Endothelial cell of umbilical vein (primary cell): ENCODE measurements at regions not wholly inside any gene's neighbourhood (a gene's known extent, or its start where the extent isn't known, plus 50 kb on each side); places are given as distances from the start of the nearest gene placed in this dataset.

ENCODE experiments used
- BruUV-seq: library from RNA; stranded (reverse); fragments of 400-500 nt; replicated peaks from 2 replicates; lab custom pipeline; 2021; lab: Mats Ljungman, UMichigan
- CTCF ChIA-PET: fragments of 300-600, 350-600 bp; sonication (Branson Sonifier 250); formaldehyde crosslinking; loops from one replicate; lab custom pipeline; 2021; ENCODE audit warnings: antibody characterized with exemption, inconsistent platforms; lab: Charles Lee
- POLR2A ChIA-PET: fragments of 300-600, 350-600 bp; sonication (Branson Sonifier 250); formaldehyde crosslinking; loops from one replicate; lab custom pipeline; 2021; ENCODE audit warnings: antibody characterized with exemption, inconsistent platforms; lab: Charles Lee
- DNase-seq: peaks from one replicate; pipeline ENCODE4 v3.0.0-alpha.2; 2011; ENCODE audit warnings: low read depth, low spot score
- FAIRE-seq: peaks from 2 replicates; lab custom pipeline; 2011; peaks lifted over from hg19 to GRCh38; lab: Jason Lieb, UNC
- H2AFZ ChIP-seq: 2 replicates; pipeline ENCODE4 v1.6.0; 2012; ENCODE audit warnings: low read depth, low read length, control low read depth, inconsistent platforms
- H3K27ac ChIP-seq: 2 replicates; pipeline ENCODE4 v1.5.1; 2011; ENCODE audit warnings: low read depth, mild to moderate bottlenecking, control low read depth, low read length, moderate library complexity; ENCODE audit not compliant: insufficient read depth
- H3K27me3 ChIP-seq, 2 experiments: 2 replicates each; pipeline versions ENCODE4 v1.6.0 to v1.6.1; 2011; ENCODE audit warnings: low read length in 2 of 2, mixed read lengths in 1 of 2; ENCODE audit not compliant: control insufficient read depth in 2 of 2, insufficient read depth in 2 of 2
- H3K36me3 ChIP-seq, 2 experiments: 2 replicates in 1 of 2; 3 replicates in 1 of 2; pipeline ENCODE4 v1.5.1; 2011; ENCODE audit warnings: low read length in 2 of 2, mild to moderate bottlenecking in 1 of 2, moderate library complexity in 1 of 2; ENCODE audit not compliant: control insufficient read depth in 2 of 2, insufficient read depth in 2 of 2; ENCODE audit errors: extremely low read depth in 1 of 2
- H3K4me1 ChIP-seq: 3 replicates; pipeline ENCODE4 v1.5.1; 2011; ENCODE audit warnings: mild to moderate bottlenecking, low read length; ENCODE audit not compliant: control insufficient read depth, insufficient read depth; ENCODE audit errors: extremely low read depth
- H3K4me2 ChIP-seq: 2 replicates; pipeline ENCODE4 v1.6.1; 2011; ENCODE audit warnings: low read length, control low read depth, mixed read lengths; ENCODE audit not compliant: insufficient read depth
- H3K4me3 ChIP-seq, 3 experiments: fragments of 200-600 bp in 1 of 3; sonication (generic), shearing (Covaris generic) in 1 of 3; replicated peaks in 1 of 3; 2 replicates each; pipeline ENCODE4 v1.5.1; 2011 to 2016; ENCODE audit warnings: control low read depth in 3 of 3, low read length in 3 of 3, mild to moderate bottlenecking in 2 of 3, inconsistent platforms in 1 of 3, low read depth in 1 of 3, moderate library complexity in 1 of 3; ENCODE audit not compliant: insufficient read depth in 1 of 3
- H3K79me2 ChIP-seq: 2 replicates; pipeline ENCODE4 v1.6.0; 2012; ENCODE audit warnings: low read length, inconsistent platforms; ENCODE audit not compliant: control insufficient read depth, insufficient read depth
- H3K9ac ChIP-seq: replicated peaks from 2 replicates; pipeline ENCODE3; 2011; ENCODE audit warnings: low read length, control low read depth; ENCODE audit not compliant: insufficient read depth; ENCODE audit errors: extremely low read depth
- H3K9me1 ChIP-seq: replicated peaks from 3 replicates; pipeline ENCODE4 v1.6.0; 2011; ENCODE audit warnings: mild to moderate bottlenecking, low read length; ENCODE audit not compliant: control insufficient read depth, insufficient read depth; ENCODE audit errors: extremely low read depth
- H3K9me3 ChIP-seq: replicated peaks from 2 replicates; pipeline ENCODE4 v1.5.1; 2012; ENCODE audit warnings: low read length, inconsistent platforms; ENCODE audit not compliant: control insufficient read depth, insufficient read depth
- H4K20me1 ChIP-seq: replicated peaks from 2 replicates; pipeline ENCODE3; 2011; ENCODE audit warnings: mild to moderate bottlenecking, low read length; ENCODE audit not compliant: control insufficient read depth, insufficient read depth; ENCODE audit errors: extremely low read depth
- EZH2 ChIP-seq: IDR thresholded peaks from 2 replicates; pipeline ENCODE4 v1.6.1; 2012; ENCODE audit warnings: borderline replicate concordance, low read depth, mild to moderate bottlenecking, moderate library complexity, low read length, inconsistent platforms; ENCODE audit not compliant: severe bottlenecking
- FOS ChIP-seq: IDR thresholded peaks from 2 replicates; pipeline ENCODE4 v1.6.1; 2011; ENCODE audit warnings: mild to moderate bottlenecking, low read length, moderate library complexity, borderline replicate concordance; ENCODE audit not compliant: insufficient read depth
- GATA2 ChIP-seq: IDR thresholded peaks from 2 replicates; pipeline ENCODE4 v1.7.0; 2011; ENCODE audit warnings: low read depth, mild to moderate bottlenecking, moderate library complexity, mixed read lengths, low read length; ENCODE audit not compliant: insufficient read length, insufficient read depth
- JUN ChIP-seq: IDR thresholded peaks from 2 replicates; pipeline ENCODE4 v1.6.1; 2011; ENCODE audit warnings: borderline replicate concordance, low read depth; ENCODE audit not compliant: insufficient read length, insufficient read depth
- MYC ChIP-seq: IDR thresholded peaks from one replicate; pipeline ENCODE4 v1.6.1; 2011; ENCODE audit warnings: mild to moderate bottlenecking, low read depth, low read length
- POLR2A ChIP-seq: IDR thresholded peaks from 2 replicates; pipeline ENCODE4 v1.6.1; 2012; ENCODE audit warnings: low read depth, mild to moderate bottlenecking, control low read depth, low read length
- POLR2AphosphoS5 ChIP-seq: IDR thresholded peaks from 2 replicates; pipeline ENCODE4 v1.6.1; 2012; ENCODE audit warnings: low read depth, mild to moderate bottlenecking, control low read depth, low read length, moderate library complexity; ENCODE audit not compliant: insufficient read depth
- dilution Hi-C: fragments of 300-500 bp; cut with MboI; formaldehyde crosslinking; loops from one replicate; pipeline ENCODE4 v1.15.0; 2019; ENCODE audit warnings: low sequenced_read_pairs; ENCODE audit not compliant: extremely low pct_ligation_motif_present
- intact Hi-C: fragments of 100-400 bp; cut with micrococcal nuclease; formaldehyde crosslinking; loops from one replicate; pipeline ENCODE4 v1.10.0; 2022
- TF ChIP-seq, protein P1 (sequence below): IDR thresholded peaks from 2 replicates; pipeline ENCODE4 v1.6.1; 2011; ENCODE audit not compliant: insufficient read depth, insufficient read length
- TF ChIP-seq, protein P2 (sequence below), 2 donors: IDR thresholded peaks; 1 replicate in 1 of 2; 2 replicates in 1 of 2; pipeline ENCODE4 v1.5.1; 2011; ENCODE audit warnings: low read length in 2 of 2, mild to moderate bottlenecking in 2 of 2, moderate library complexity in 2 of 2, control low read depth in 1 of 2, inconsistent platforms in 1 of 2, low read depth in 1 of 2; ENCODE audit not compliant: insufficient read depth in 1 of 2; ENCODE audit errors: extremely low read depth in 1 of 2

DNA sequence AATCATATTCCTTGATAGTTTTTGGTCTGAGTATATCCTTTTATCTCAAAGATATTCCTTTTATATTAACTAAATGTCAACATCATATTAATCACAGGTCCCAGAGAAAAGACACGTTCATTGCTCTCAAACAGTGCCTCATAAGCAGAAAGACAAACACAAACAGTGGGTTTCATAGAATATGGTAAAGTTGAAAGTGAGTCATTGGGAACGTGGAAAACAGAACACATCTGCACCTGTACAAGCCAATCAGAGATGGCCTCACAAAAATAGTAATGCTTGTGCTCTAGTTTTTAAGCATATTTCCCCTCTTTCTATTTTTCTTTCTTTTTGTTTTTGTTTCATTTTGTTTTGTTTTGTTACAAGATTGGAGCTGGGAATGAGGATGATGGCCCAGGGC is 328.4 kb upstream of the MAP2 start:
- no peaks in the 10 kb centered on the region for H3K79me2 ChIP-seq
- FAIRE-seq (no peak), DNase-seq (no peak)
- no peak overlapping the region for H2AFZ ChIP-seq
- no peaks in the 10 kb centered on the region for H3K4me1 ChIP-seq
- H3K36me3 ChIP-seq, result no peaks in the 10 kb centered on the region
- dilution Hi-C loops (no loop called here), intact Hi-C loops (no loop called here)
- no peaks in the 10 kb centered on the region for H3K27me3 ChIP-seq
- BruUV-seq, result no TSS peak
- TF ChIP-seq, protein P1, sequence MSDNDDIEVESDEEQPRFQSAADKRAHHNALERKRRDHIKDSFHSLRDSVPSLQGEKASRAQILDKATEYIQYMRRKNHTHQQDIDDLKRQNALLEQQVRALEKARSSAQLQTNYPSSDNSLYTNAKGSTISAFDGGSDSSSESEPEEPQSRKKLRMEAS, result no peak
- TF ChIP-seq POLR2AphosphoS5 (no peak), GATA2 (no peak)
- TF ChIP-seq, protein P2, sequence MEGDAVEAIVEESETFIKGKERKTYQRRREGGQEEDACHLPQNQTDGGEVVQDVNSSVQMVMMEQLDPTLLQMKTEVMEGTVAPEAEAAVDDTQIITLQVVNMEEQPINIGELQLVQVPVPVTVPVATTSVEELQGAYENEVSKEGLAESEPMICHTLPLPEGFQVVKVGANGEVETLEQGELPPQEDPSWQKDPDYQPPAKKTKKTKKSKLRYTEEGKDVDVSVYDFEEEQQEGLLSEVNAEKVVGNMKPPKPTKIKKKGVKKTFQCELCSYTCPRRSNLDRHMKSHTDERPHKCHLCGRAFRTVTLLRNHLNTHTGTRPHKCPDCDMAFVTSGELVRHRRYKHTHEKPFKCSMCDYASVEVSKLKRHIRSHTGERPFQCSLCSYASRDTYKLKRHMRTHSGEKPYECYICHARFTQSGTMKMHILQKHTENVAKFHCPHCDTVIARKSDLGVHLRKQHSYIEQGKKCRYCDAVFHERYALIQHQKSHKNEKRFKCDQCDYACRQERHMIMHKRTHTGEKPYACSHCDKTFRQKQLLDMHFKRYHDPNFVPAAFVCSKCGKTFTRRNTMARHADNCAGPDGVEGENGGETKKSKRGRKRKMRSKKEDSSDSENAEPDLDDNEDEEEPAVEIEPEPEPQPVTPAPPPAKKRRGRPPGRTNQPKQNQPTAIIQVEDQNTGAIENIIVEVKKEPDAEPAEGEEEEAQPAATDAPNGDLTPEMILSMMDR (IDR thresholded peaks at IDR 0.05; ENCODE audit: extremely low read depth in 1 of 2, insufficient read depth in 1 of 2, low read depth in 1 of 2, low read length in 2 of 2), result no peak
- no peak overlapping the region for H3K9ac ChIP-seq
- no peak overlapping the region for H3K27ac ChIP-seq
- ChIA-PET CTCF (no interaction called here), POLR2A (no interaction called here)
- no peak overlapping the region for H3K4me3 ChIP-seq
- no peaks in the 10 kb centered on the region for H3K9me1 ChIP-seq
- peaks cover 2% of the 10 kb centered on the region for H3K9me3 ChIP-seq
- H4K20me1 ChIP-seq, result no peaks in the 10 kb centered on the region
- no peak overlapping the region for H3K4me2 ChIP-seq

GRCh38 chr2:209097168-209097567 is 326.7 kb upstream of the MAP2 start:
- no TSS peak for BruUV-seq
- FAIRE-seq, result no peak
- no peak overlapping the region for H3K4me2 ChIP-seq

More at GRCh38 chr2:209097168-209097567, 326.7 kb upstream of the MAP2 start:
- Histone ChIP-seq H2AFZ (no peak overlapping the region), H3K36me3 (no peaks in the 10 kb centered on the region), H3K9me3 (peaks cover 2% of the 10 kb centered on the region), H3K4me3 (no peak overlapping the region), H3K9ac (no peak overlapping the region), H4K20me1 (no peaks in the 10 kb centered on the region), H3K27me3 (no peaks in the 10 kb centered on the region), H3K27ac (no peak overlapping the region), H3K79me2 (no peaks in the 10 kb centered on the region), H3K4me1 (no peaks in the 10 kb centered on the region), H3K9me1 (no peaks in the 10 kb centered on the region)
- CTCF ChIA-PET, result no interaction called here
- TF ChIP-seq EZH2 (no peak), GATA2 (no peak), MYC (no peak), POLR2A (no peak), POLR2AphosphoS5 (no peak), JUN (no peak), FOS (no peak)
- TF ChIP-seq, protein P1, result no peak
- TF ChIP-seq, protein P2 (IDR thresholded peaks at IDR 0.05; ENCODE audit: extremely low read depth in 1 of 2, insufficient read depth in 1 of 2, low read depth in 1 of 2, low read length in 2 of 2), result no peak
- dilution Hi-C loops, result no loop called here
- intact Hi-C loops, result no loop called here
- DNase-seq, result no peak
- POLR2A ChIA-PET, result no interaction called here
